Duodenal mucosa (tissue), 2 donors: ENCODE measurements at regions not wholly inside any gene's neighbourhood (a gene's known extent, or its start where the extent isn't known, plus 50 kb on each side); places are given as distances from the start of the nearest gene placed in this dataset.

Source experiments
- H3K27ac ChIP-seq: one replicate; pipeline ENCODE4 v1.7.0; 2013; ENCODE audit warnings: low read depth, low read length
- H3K27me3 ChIP-seq, 2 donors: one replicate each; pipeline ENCODE4 v1.7.0; 2013; ENCODE audit warnings: low read length in 2 of 2, control low read depth in 1 of 2; ENCODE audit not compliant: insufficient read depth in 2 of 2, control insufficient read depth in 1 of 2
- H3K36me3 ChIP-seq, 2 donors: one replicate each; pipeline ENCODE4 v1.7.0; 2013; ENCODE audit warnings: low read length in 2 of 2, control low read depth in 1 of 2; ENCODE audit not compliant: insufficient read depth in 2 of 2, control insufficient read depth in 1 of 2
- H3K4me1 ChIP-seq, 2 donors: one replicate each; pipeline ENCODE4 v1.7.0; 2013; ENCODE audit warnings: low read length in 2 of 2, control low read depth in 1 of 2; ENCODE audit not compliant: insufficient read depth in 2 of 2, control insufficient read depth in 1 of 2
- H3K4me3 ChIP-seq, 2 donors: one replicate each; pipeline ENCODE4 v1.7.0; 2013; ENCODE audit warnings: low read length in 2 of 2, low read depth in 1 of 2
- H3K9ac ChIP-seq, 2 donors: one replicate each; pipeline ENCODE4 v1.7.0; 2013; ENCODE audit warnings: low read length in 2 of 2, low read depth in 1 of 2
- H3K9me3 ChIP-seq, 2 donors: one replicate each; pipeline ENCODE4 v1.7.0; 2013; ENCODE audit warnings: low read length in 2 of 2, control low read depth in 1 of 2; ENCODE audit not compliant: control insufficient read depth in 1 of 2

DNA sequence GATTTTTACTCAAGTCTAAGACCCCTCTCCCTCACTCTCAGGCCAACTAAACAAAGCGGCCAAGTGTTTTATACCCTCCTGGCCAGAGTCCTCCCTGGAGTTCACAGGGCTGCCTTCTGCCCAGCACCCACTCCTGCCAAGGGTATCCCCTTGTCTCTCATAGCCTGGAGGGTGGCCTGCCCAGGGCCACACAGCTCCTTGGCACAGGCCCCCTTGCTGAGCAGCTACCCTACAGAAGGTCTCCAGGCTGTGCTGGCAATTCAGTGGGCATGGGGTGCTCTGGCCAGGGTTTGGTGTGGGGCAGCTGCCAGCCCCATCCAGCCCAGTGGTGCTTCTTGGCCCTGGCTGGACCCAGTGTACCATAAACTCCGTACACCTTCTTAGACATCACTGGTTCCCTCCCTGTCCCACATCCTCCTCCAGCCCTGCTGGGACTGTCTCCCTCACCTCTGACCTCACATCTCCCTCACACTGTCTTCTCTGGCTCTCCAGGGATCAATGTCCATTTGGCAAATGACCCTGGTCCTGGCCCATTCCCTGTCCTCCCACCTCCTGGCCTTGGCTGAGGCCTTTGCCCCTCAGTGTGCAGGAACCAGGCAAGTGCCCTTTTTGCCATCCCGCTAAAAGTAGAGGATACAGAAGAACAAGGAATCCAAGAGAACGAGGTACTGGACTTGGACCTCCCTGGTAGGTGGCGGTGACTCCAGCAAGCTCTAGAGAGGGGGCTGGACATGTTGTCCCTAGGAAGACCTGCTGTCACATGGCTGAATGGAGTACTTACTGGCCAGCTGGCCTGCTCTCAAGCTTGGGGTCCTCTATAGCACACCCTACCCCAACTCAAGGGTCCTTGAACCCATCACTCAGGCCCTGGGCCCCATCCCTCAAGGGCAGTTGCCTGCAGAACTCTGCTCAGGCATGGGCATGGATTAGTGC is 50.0 kb upstream of the TRPM1 start:
- no peaks in the 10 kb centered on the region for H3K9me3 ChIP-seq
- H3K27ac ChIP-seq, result no peak overlapping the region
- no peaks in the 10 kb centered on the region for H3K27me3 ChIP-seq
- no peaks in the 10 kb centered on the region for H3K36me3 ChIP-seq
- H3K4me1 ChIP-seq, result no peaks in the 10 kb centered on the region
- no peak overlapping the region for H3K9ac ChIP-seq
- H3K4me3 ChIP-seq, result no peak overlapping the region

DNA sequence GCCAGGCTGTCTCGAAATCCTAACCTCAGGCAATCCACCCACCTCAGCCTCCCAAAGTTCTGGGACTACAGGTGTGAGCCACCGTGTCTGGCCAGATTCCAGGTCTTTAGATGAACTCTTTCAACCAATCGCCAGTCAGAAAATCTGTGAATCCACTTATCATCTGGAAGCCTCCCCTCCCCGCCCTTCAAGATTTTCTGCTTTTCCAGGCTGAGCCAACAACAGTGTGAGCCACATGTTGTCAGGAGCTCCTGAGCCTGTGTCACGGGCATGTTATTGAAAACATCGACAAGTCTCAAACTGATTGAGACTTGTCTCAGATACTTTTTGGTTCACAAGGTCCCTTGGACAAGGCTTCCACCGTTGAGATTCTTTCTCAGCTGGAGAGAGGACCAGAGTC is 52.0 kb upstream of the TRPM1 start:
- H3K9ac ChIP-seq, result no peak overlapping the region
- H3K4me1 ChIP-seq, result no peaks in the 10 kb centered on the region
- no peaks in the 10 kb centered on the region for H3K9me3 ChIP-seq
- H3K4me3 ChIP-seq, result no peak overlapping the region
- no peak overlapping the region for H3K27ac ChIP-seq
- H3K36me3 ChIP-seq, result no peaks in the 10 kb centered on the region
- no peaks in the 10 kb centered on the region for H3K27me3 ChIP-seq

DNA sequence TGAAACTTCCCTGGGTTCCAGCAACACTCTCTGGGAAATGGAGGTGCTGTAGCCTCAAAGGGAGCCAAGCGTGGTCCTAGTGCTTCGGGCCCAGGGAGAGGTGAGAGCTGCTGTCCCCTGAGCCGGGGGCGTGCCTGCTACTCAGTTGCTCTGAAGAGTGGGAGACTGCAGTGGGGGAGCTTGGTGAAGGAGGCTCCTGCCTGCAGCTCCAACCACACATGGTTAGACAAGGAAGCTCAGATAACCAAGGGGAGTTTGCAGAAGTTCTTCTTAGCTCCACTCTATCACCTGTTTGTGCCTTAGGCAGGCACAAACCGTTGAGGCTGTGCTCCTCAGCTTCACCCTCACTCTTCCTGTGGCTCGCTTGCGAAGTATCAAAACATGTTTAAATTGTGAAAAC is 53.6 kb upstream of the TRPM1 start:
- Histone ChIP-seq H3K27me3 (no peaks in the 10 kb centered on the region), H3K36me3 (no peaks in the 10 kb centered on the region), H3K9me3 (no peaks in the 10 kb centered on the region), H3K27ac (no peak overlapping the region), H3K9ac (no peak overlapping the region), H3K4me1 (no peaks in the 10 kb centered on the region), H3K4me3 (no peak overlapping the region)

DNA sequence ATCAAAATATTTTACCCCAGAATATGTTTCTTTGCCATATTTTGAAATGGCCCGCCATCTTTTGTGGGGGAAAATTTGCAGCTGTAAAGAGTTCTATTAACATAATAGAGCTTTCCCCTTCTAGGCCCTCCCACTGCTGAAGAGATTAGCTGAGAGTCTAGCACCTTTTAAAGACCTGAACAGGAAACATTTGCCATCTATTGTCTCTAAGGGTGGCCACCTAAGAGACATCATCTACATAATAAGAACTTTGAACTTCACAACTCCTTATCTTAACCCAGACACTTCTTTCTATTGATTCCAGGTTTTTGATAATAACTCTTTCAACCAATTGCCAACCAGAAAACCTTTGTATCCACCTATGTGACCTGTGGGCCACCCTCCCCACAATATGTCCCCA is 54.7 kb upstream of the TRPM1 start:
- H3K4me3 ChIP-seq, result no peak overlapping the region
- H3K4me1 ChIP-seq, result no peaks in the 10 kb centered on the region
- no peak overlapping the region for H3K9ac ChIP-seq
- H3K36me3 ChIP-seq, result no peaks in the 10 kb centered on the region
- H3K27me3 ChIP-seq, result no peaks in the 10 kb centered on the region
- H3K9me3 ChIP-seq, result no peaks in the 10 kb centered on the region
- no peak overlapping the region for H3K27ac ChIP-seq

DNA sequence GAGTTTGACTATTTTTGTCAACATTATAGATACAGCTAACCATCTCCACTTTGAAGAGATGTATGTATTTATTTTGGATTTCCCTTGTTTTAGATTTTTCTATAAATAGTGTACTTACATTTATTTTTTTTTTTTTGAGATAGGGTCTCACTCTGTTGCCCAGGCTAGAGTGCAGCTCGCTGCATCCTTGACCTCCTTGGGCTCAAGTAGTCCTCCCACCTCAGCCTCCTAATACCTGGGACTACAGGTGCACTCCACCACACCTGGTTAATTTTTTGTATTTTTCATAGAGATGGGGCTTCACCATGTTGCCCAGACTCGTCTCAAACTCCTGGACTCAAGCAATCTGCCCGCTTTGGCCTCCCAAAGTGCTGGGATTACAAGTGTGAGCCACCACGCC is 55.3 kb upstream of the TRPM1 start:
- no peak overlapping the region for H3K9ac ChIP-seq
- no peaks in the 10 kb centered on the region for H3K27me3 ChIP-seq
- H3K4me1 ChIP-seq, result no peaks in the 10 kb centered on the region
- H3K27ac ChIP-seq, result no peak overlapping the region
- no peaks in the 10 kb centered on the region for H3K36me3 ChIP-seq
- H3K4me3 ChIP-seq, result no peak overlapping the region
- H3K9me3 ChIP-seq, result no peaks in the 10 kb centered on the region

DNA sequence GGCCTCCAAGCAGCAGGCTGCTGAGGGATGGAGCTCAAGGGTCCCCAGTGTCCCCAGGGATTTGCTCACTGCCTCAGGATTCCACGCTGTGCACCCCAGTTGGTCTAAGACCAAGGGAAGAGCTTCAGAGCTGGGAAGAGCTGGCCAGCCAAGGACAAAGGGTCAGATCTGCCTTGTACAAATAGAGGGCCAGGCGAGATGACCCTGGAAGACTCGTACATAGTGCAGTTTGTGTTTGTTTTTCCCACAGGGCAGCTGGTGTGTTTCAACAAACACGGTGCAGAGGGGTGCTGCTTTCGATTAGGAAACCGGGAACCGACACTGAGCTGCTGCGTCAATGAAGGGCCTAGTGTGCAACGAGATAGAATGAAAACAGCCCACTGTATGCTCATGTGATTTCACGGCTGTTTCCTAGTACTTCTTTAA is 56.1 kb upstream of the TRPM1 start:
- no peak overlapping the region for H3K27ac ChIP-seq

DNA sequence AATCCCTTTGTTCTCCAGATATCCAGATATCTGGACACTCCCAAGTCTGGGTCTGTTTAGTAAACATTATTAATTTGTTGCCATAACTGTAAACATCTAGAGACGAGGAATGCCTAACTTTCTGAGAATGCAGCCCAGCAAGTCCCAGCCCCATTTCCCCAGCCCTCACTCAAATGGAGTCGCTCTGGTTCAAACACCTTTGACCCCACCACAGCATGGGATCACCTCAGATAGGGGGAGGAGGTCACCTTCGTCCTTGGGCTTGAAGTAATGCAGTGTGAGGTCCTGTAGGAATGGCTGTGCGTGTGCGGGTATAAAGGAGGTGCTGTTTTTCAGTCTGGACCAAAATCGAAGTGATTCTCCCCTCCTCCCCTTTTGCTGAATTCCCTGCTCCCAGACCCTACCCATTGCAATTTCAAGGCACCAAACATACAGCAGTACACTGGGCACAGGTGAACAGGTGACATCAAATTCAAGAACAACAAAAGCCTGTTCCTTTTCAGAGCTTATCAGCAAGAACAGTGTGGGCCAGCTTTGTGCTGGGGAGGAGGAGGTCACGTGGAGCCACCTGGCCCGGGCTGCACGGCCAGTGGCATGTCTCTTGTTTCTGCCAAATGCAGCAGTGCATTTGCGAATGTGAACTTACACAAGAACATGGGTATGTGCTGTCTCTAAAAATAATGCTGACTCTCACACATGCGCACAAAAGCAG is 57.5 kb upstream of the TRPM1 start:
- Histone ChIP-seq H3K36me3 (no peaks in the 10 kb centered on the region), H3K4me3 (no peak overlapping the region), H3K4me1 (no peaks in the 10 kb centered on the region), H3K27ac (no peak overlapping the region), H3K9me3 (no peaks in the 10 kb centered on the region), H3K9ac (no peak overlapping the region), H3K27me3 (no peaks in the 10 kb centered on the region)

More for the DNA sequence above, 56.1 kb upstream of the TRPM1 start:
- no peaks in the 10 kb centered on the region for H3K9me3 ChIP-seq
- no peaks in the 10 kb centered on the region for H3K27me3 ChIP-seq
- no peak overlapping the region for H3K4me3 ChIP-seq
- no peaks in the 10 kb centered on the region for H3K36me3 ChIP-seq
- H3K4me1 ChIP-seq, result no peaks in the 10 kb centered on the region
- no peak overlapping the region for H3K9ac ChIP-seq

DNA sequence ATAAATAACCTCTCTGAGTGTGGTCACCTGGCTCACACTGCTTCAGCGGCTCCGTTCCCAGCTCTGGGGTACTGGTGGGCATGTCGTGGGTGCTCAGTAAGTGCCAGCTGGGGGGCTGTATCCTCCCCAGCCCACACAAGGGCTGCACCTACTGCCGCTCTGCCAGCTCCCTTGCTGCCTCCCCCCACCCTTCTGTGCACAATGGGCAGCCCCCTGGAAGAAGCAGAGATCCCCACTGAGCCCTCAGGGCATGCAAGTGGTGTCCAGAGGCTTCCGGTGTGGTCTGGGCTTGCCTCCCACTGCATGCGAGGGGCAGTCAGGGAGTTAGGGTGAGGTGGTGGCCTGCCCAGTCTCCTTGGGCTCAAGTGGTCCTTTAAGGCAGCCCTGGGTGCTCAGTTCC is 58.3 kb upstream of the TRPM1 start:
- Histone ChIP-seq H3K9ac (no peak overlapping the region), H3K4me3 (no peak overlapping the region), H3K27me3 (no peaks in the 10 kb centered on the region), H3K9me3 (no peaks in the 10 kb centered on the region), H3K36me3 (no peaks in the 10 kb centered on the region), H3K27ac (no peak overlapping the region), H3K4me1 (no peaks in the 10 kb centered on the region)

DNA sequence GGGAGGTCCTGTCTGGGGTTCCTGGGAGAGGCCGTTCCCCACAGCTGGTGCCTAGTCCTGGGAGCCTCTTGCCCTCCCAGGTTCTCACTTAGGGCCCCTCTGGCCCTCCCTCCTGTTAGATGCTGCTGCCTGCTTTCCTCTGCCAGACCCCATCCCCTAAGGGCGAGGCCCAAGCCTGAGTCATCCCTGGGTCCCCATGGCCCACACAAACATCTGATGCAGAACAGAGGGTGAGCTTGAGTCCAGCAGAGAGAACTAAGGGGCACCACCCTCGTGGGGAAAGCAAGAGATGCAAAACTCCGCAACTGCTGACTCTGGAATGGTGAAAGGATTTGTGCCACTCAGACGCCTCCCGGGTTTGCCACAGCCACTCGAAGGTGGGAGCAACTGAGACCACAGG is 58.8 kb upstream of the TRPM1 start:
- no peaks in the 10 kb centered on the region for H3K36me3 ChIP-seq
- no peak overlapping the region for H3K9ac ChIP-seq
- no peaks in the 10 kb centered on the region for H3K9me3 ChIP-seq
- H3K4me1 ChIP-seq, result no peaks in the 10 kb centered on the region
- no peak overlapping the region for H3K27ac ChIP-seq
- H3K27me3 ChIP-seq, result no peaks in the 10 kb centered on the region
- H3K4me3 ChIP-seq, result no peak overlapping the region

DNA sequence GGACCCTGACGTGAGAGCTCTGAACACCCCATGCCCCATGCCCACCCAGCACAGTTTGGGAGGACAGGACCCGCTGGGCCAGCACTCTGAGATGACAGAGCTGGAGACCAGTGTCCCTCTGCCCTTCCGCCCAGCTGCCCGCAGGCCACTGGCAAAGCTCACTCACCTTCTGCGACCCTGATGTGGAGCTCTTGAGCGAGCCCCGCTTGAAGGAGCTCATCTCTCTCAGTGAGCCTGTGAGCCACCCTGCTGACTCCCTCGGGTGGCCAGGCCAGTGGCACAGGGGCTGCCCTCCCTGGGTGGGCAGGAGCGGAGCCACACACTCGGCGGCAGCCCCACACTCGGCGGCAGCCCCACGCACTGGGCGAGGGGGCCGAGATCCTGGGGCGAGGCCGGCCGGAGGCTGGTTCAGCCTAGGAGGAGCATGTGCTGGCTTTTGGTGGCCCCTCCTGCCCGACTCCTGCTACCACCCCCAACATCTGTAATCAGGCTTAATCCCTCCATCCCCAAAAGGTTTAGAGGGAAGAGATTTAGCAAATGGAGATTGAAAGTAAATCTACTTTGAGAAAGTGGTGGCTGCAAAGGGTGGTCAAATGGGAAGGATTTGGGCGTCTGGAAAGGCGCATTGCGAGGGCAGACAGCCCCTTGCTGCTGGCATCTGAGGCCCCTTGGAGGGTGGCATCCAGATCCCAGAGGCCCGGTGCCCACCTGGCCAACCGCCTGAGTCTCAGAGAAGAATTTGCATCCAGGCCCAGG is 59.4 kb upstream of the TRPM1 start:
- Histone ChIP-seq H3K36me3 (no peaks in the 10 kb centered on the region), H3K4me3 (no peak overlapping the region), H3K27me3 (no peaks in the 10 kb centered on the region), H3K9ac (no peak overlapping the region), H3K9me3 (no peaks in the 10 kb centered on the region), H3K4me1 (no peaks in the 10 kb centered on the region), H3K27ac (no peak overlapping the region)
